ENCODE measurements at regions not wholly inside any gene's neighbourhood (a gene's known extent, or its start where the extent isn't known, plus 50 kb on each side); places are given as distances from the start of the nearest gene placed in this dataset.

DNA sequence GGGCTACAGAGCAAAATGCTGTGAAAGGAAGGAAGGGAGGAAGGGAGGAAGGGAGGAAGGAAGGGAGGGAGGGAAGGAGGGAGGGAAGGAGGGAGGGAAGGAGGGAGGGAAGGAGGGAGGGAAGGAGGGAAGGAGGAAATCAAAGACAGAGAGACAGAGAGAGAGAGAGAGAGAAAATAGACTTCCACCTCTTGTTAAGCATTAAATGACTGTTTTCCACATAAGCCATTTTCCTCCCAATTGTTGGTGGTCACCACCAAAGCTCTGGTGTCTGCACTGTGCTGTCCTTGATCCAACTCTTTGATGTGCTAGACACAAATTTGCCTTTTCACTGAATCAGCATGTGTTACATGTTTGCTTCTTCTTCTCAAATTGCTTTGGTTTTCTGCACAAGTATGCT is 90.7 kb upstream of the INHBA start:
- H3K79me2 ChIP-seq (ENCODE audit: insufficient read depth, low read length): no peaks in the 10 kb centered on the region
- CTCF ChIA-PET (ENCODE audit: low intra/inter-chr PET ratio, low total read pairs): no interaction called here
- H3K4me2 ChIP-seq (ENCODE audit: low read depth, low read length): no peak overlapping the region
- H2AFZ ChIP-seq (ENCODE audit: low read length): no peak overlapping the region
- POLR2A ChIA-PET: no interaction called here
- H3K27ac ChIP-seq (ENCODE audit: extremely low read length, insufficient read depth, low read length): no peak overlapping the region
- H4K20me1 ChIP-seq (ENCODE audit: insufficient read depth, low read length): no peaks in the 10 kb centered on the region
- in situ Hi-C loops (cut with HindIII; ENCODE audit: extremely low pct_ligation_motif_present, low pct_unique_long_range_greater_than_20kb) (no loop called here), intact Hi-C loops (cut with micrococcal nuclease; ENCODE audit: unreplicated experiment) (no loop called here)
- FAIRE-seq (no peak), ATAC-seq (no peak), DNase-seq (ENCODE audit: low spot score) (no peak)
- H3K27me3 ChIP-seq (ENCODE audit: control insufficient read depth in 1 of 2, insufficient read depth in 2 of 2, low read length in 2 of 2): no peaks in the 10 kb centered on the region
- H3K36me3 ChIP-seq (replicated peaks in 1 of 2; ENCODE audit: control insufficient read depth in 1 of 2, insufficient read depth in 2 of 2, low read length in 2 of 2): no peaks in the 10 kb centered on the region
- no peak overlapping the region for H3K4me3 ChIP-seq (replicated peaks in 1 of 3; ENCODE audit: insufficient read depth in 1 of 3, low read depth in 2 of 3, low read length in 3 of 3)
- H3K9me3 ChIP-seq (ENCODE audit: low read length): no peaks in the 10 kb centered on the region
- no peak overlapping the region for H3K9ac ChIP-seq (ENCODE audit: insufficient read depth, low read depth, low read length)
- TF ChIP-seq, protein P1, sequence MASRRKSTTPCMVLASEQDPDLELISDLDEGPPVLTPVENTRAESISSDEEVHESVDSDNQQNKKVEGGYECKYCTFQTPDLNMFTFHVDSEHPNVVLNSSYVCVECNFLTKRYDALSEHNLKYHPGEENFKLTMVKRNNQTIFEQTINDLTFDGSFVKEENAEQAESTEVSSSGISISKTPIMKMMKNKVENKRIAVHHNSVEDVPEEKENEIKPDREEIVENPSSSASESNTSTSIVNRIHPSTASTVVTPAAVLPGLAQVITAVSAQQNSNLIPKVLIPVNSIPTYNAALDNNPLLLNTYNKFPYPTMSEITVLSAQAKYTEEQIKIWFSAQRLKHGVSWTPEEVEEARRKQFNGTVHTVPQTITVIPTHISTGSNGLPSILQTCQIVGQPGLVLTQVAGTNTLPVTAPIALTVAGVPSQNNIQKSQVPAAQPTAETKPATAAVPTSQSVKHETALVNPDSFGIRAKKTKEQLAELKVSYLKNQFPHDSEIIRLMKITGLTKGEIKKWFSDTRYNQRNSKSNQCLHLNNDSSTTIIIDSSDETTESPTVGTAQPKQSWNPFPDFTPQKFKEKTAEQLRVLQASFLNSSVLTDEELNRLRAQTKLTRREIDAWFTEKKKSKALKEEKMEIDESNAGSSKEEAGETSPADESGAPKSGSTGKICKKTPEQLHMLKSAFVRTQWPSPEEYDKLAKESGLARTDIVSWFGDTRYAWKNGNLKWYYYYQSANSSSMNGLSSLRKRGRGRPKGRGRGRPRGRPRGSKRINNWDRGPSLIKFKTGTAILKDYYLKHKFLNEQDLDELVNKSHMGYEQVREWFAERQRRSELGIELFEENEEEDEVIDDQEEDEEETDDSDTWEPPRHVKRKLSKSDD (CRISPR knock-in tag; IDR thresholded peaks at IDR 0.05; ENCODE audit: low read depth): no peak
- TF ChIP-seq PCBP2 (optimal IDR thresholded peaks at IDR 0.05; ENCODE audit: low read depth, low read length, poor library complexity, severe bottlenecking) (peak; percentile 46), HNRNPK (IDR thresholded peaks at IDR 0.05; ENCODE audit: low read depth, low read length, poor library complexity, severe bottlenecking) (peak; percentile 92), ETV6 (CRISPR knock-in tag; conservative IDR thresholded peaks at IDR 0.05) (no peak)
- TF ChIP-seq, protein P2, sequence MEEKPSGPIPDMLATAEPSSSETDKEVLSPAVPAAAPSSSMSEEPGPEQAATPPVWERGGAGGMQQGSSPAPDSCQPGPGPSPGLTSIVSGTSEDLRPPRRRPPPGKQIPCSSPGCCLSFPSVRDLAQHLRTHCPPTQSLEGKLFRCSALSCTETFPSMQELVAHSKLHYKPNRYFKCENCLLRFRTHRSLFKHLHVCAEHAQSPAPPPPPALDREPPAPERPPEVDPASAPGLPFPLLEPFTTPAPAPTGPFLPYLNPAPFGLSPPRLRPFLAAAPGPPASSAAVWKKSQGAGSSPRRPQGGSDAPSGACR (CRISPR knock-in tag; IDR thresholded peaks at IDR 0.05): no peak
- H3K4me1 ChIP-seq (ENCODE audit: insufficient read depth, low read length): no peaks in the 10 kb centered on the region
- BruUV-seq (replicated peaks): no TSS peak

DNA sequence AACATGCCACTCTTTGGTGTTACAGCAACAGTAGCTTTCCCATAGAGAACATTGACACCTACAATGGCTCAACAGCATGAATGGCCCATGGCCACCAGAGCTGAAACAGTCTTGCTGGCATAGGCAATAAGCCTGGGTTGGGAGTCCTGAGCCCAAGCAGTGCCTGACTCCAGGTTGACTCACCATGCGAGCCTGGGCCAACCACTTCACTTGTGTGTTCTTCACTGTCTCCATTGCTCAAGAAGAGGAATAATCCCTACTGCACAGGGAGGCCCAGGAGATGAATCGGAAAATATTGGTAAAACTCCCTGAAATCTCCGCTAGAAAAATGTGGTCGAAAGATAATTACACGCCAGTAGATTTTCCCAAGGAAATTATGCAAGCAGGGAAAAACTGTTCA is 89.2 kb upstream of the INHBA start:
- Histone ChIP-seq H4K20me1 (ENCODE audit: insufficient read depth, low read length) (no peaks in the 10 kb centered on the region), H3K4me1 (ENCODE audit: insufficient read depth, low read length) (no peaks in the 10 kb centered on the region), H3K4me2 (ENCODE audit: low read depth, low read length) (no peak overlapping the region), H3K27me3 (ENCODE audit: control insufficient read depth in 1 of 2, insufficient read depth in 2 of 2, low read length in 2 of 2) (no peaks in the 10 kb centered on the region), H3K36me3 (replicated peaks in 1 of 2; ENCODE audit: control insufficient read depth in 1 of 2, insufficient read depth in 2 of 2, low read length in 2 of 2) (no peaks in the 10 kb centered on the region), H3K27ac (ENCODE audit: extremely low read length, insufficient read depth, low read length) (no peak overlapping the region), H3K4me3 (replicated peaks in 1 of 3; ENCODE audit: insufficient read depth in 1 of 3, low read depth in 2 of 3, low read length in 3 of 3) (no peak overlapping the region), H3K9me3 (ENCODE audit: low read length) (no peaks in the 10 kb centered on the region), H2AFZ (ENCODE audit: low read length) (no peak overlapping the region), H3K9ac (ENCODE audit: insufficient read depth, low read depth, low read length) (no peak overlapping the region), H3K79me2 (ENCODE audit: insufficient read depth, low read length) (no peaks in the 10 kb centered on the region)
- ATAC-seq: no peak
- in situ Hi-C loops (cut with HindIII; ENCODE audit: extremely low pct_ligation_motif_present, low pct_unique_long_range_greater_than_20kb): no loop called here
- 67% methylated on average over 5 of the region's 5 CpGs for WGBS (ENCODE audit: low lambda C conversion rate)
- ChIA-PET POLR2A (no interaction called here), CTCF (ENCODE audit: low intra/inter-chr PET ratio, low total read pairs) (no interaction called here)
- FAIRE-seq: no peak
- DNase-seq (ENCODE audit: low spot score): no peak
- BruUV-seq (replicated peaks): no TSS peak
- intact Hi-C loops (cut with micrococcal nuclease; ENCODE audit: unreplicated experiment): no loop called here
- no peak for TF ChIP-seq PCBP1 (IDR thresholded peaks at IDR 0.05; ENCODE audit: borderline replicate concordance, low read depth, low read length)
- TF ChIP-seq, protein P3, sequence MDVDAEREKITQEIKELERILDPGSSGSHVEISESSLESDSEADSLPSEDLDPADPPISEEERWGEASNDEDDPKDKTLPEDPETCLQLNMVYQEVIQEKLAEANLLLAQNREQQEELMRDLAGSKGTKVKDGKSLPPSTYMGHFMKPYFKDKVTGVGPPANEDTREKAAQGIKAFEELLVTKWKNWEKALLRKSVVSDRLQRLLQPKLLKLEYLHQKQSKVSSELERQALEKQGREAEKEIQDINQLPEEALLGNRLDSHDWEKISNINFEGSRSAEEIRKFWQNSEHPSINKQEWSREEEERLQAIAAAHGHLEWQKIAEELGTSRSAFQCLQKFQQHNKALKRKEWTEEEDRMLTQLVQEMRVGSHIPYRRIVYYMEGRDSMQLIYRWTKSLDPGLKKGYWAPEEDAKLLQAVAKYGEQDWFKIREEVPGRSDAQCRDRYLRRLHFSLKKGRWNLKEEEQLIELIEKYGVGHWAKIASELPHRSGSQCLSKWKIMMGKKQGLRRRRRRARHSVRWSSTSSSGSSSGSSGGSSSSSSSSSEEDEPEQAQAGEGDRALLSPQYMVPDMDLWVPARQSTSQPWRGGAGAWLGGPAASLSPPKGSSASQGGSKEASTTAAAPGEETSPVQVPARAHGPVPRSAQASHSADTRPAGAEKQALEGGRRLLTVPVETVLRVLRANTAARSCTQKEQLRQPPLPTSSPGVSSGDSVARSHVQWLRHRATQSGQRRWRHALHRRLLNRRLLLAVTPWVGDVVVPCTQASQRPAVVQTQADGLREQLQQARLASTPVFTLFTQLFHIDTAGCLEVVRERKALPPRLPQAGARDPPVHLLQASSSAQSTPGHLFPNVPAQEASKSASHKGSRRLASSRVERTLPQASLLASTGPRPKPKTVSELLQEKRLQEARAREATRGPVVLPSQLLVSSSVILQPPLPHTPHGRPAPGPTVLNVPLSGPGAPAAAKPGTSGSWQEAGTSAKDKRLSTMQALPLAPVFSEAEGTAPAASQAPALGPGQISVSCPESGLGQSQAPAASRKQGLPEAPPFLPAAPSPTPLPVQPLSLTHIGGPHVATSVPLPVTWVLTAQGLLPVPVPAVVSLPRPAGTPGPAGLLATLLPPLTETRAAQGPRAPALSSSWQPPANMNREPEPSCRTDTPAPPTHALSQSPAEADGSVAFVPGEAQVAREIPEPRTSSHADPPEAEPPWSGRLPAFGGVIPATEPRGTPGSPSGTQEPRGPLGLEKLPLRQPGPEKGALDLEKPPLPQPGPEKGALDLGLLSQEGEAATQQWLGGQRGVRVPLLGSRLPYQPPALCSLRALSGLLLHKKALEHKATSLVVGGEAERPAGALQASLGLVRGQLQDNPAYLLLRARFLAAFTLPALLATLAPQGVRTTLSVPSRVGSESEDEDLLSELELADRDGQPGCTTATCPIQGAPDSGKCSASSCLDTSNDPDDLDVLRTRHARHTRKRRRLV (CRISPR knock-in tag; IDR thresholded peaks at IDR 0.05): no peak
- no peak for TF ChIP-seq ZNF33B (CRISPR knock-in tag; IDR thresholded peaks at IDR 0.05)
- no peak for TF ChIP-seq TAF1 (CRISPR knock-in tag; IDR thresholded peaks at IDR 0.05)
- no peak for TF ChIP-seq ZNF776 (CRISPR knock-in tag; IDR thresholded peaks at IDR 0.05)
- TF ChIP-seq IRF2 (CRISPR knock-in tag; IDR thresholded peaks at IDR 0.05): no peak
- no peak for TF ChIP-seq SNAPC2 (CRISPR knock-in tag; IDR thresholded peaks at IDR 0.05)

Measured in HepG2 (cell line).